GM12872 (cell line): ENCODE measurements at regions not wholly inside any gene's neighbourhood (a gene's known extent, or its start where the extent isn't known, plus 50 kb on each side); places are given as distances from the start of the nearest gene placed in this dataset.

Experiments
- TF ChIP-seq, protein P1 (sequence below): IDR thresholded peaks from 3 replicates; pipeline ENCODE4 v1.5.1; 2011; ENCODE audit warnings: low read depth, mild to moderate bottlenecking, low read length, moderate library complexity; ENCODE audit not compliant: insufficient read depth

DNA sequence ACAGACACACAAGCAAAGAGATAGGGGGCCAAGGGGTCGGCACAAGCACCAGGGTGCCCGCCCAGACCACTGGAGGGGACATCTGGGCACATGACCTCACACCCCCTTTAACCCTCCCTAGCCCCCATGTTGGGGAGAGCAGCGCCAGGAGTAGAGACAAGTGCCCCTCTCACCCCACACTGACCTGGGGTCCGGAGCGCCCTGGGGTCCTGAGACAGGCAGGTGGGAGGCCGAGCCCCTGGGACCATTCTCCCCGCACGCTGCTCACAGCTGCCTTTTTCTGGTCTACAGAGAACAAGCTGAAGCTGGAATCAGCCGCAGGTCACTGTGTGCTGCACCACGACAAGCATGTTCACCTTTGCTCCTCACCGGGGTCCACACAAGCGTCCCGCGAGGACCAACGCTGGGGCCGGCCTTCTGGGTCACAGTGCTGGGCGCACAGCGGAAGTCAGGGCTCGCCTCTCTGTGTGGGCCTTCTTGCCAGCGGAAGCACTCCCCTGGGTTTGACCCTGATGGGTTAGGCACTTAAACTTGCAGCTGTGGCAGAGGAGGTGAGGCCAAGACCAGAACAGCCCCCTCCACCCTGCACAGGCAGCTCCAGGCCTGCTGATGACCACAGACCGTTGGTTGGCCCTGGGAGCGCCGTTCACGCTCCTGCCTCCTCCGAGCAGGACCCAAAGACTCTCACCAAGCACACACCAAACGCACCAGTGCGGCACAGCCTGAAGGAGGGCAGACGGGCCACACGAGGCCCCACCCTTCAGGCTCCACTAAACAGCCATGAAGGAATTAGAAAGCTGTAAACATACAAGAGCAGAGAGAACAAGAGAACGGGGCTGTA is 275.3 kb downstream of the EIPR1 start:
- TF ChIP-seq, protein P1, sequence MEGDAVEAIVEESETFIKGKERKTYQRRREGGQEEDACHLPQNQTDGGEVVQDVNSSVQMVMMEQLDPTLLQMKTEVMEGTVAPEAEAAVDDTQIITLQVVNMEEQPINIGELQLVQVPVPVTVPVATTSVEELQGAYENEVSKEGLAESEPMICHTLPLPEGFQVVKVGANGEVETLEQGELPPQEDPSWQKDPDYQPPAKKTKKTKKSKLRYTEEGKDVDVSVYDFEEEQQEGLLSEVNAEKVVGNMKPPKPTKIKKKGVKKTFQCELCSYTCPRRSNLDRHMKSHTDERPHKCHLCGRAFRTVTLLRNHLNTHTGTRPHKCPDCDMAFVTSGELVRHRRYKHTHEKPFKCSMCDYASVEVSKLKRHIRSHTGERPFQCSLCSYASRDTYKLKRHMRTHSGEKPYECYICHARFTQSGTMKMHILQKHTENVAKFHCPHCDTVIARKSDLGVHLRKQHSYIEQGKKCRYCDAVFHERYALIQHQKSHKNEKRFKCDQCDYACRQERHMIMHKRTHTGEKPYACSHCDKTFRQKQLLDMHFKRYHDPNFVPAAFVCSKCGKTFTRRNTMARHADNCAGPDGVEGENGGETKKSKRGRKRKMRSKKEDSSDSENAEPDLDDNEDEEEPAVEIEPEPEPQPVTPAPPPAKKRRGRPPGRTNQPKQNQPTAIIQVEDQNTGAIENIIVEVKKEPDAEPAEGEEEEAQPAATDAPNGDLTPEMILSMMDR, result no peak

GRCh38 chr2:3101016-3101942 is 276.3 kb downstream of the EIPR1 start:
- TF ChIP-seq, protein P1, result no peak

- TF ChIP-seq, protein P1, result no peak
Measured at GRCh38 chr2:3100386-3100785, 277.2 kb downstream of the EIPR1 start.

GRCh38 chr2:3099860-3100234 is 277.8 kb downstream of the EIPR1 start:
- TF ChIP-seq, protein P1, result no peak

- TF ChIP-seq, protein P1, result no peak
Measured at GRCh38 chr2:3099145-3099859, 278.3 kb downstream of the EIPR1 start.

- TF ChIP-seq, protein P1, result no peak
Measured at GRCh38 chr2:3098231-3098630, 279.4 kb downstream of the EIPR1 start.

DNA sequence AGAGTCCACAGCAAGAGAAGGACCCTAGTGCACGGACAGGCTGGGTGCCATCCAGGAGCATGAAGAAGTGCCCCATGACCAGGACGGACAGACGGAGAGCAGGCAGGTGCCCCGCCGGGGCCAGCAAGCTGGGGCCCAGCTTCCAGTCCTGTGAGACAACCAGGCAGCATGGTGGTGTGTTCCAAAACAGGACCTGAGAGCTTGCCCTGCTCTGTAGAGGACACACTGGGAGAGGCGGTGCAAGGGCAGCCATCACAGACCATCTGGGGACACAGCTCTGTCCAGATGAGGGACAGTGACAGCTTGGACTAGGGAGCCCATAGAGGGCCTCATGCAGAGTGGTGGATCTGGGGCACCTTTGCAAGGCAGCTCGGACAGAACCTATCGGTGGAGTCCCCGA is 279.8 kb downstream of the EIPR1 start:
- TF ChIP-seq, protein P1, result no peak
